ENCODE measurements at regions not wholly inside any gene's neighbourhood (a gene's known extent, or its start where the extent isn't known, plus 50 kb on each side); places are given as distances from the start of the nearest gene placed in this dataset.
"Not testable (repeated sequence)": the region's sequence is repeated elsewhere in the genome, so short reads cannot be mapped to it uniquely, and the experiment has no call there.

DNA sequence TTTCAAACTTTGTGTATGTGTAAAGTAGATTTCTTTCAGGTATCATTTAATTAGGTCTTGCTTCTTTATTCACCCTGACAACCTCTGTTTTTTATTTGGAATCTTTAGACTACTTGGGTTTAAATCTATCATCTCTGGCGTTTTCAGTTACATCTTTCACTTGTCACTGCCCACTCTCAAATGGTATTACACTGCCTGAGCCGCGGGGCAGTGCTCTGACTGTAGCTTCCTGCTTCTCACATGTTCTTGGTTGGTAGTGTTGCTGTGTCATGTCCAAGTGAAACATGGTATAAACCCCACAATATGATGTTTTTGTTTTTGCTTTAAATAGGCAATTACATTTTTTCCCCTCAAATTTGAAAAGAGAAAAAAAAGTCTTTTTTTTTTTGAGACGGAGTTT lies 68.3 kb downstream of the GOLGA6L22 start:
- TF ChIP-seq EZH2 (IDR thresholded peaks at IDR 0.05; ENCODE audit: borderline replicate concordance, low read depth, low read length, severe bottlenecking); CTCF (IDR thresholded peaks at IDR 0.05; ENCODE audit: borderline replicate concordance, extremely low read depth, low read length, poor library complexity, severe bottlenecking): not testable (repeated sequence)

All from DND-41 (cell line).